ENCODE measurements at regions not wholly inside any gene's neighbourhood (a gene's known extent, or its start where the extent isn't known, plus 50 kb on each side); places are given as distances from the start of the nearest gene placed in this dataset.
"Not testable (repeated sequence)": the region's sequence is repeated elsewhere in the genome, so short reads cannot be mapped to it uniquely, and the experiment has no call there.

- intact Hi-C loops (cut with DNase I) = not testable (repeated sequence)
- DNase-seq = peak in 2 of 10 donors; percentile 38 to 55
Measured at GRCh38 chr3:198146559-198147164, 186.6 kb downstream of the LMLN start.

- intact Hi-C loops (cut with DNase I); DNase-seq: not testable (repeated sequence)
Measured at GRCh38 chr3:198147213-198147612, 187.2 kb downstream of the LMLN start.

GRCh38 chr3:198147993-198148392 lies 188.0 kb downstream of the LMLN start:
- DNase-seq = peak in 2 of 10 donors; percentile 20 to 44
- intact Hi-C loops (cut with DNase I) = not testable (repeated sequence)

GRCh38 chr3:198149904-198150303 lies 189.9 kb downstream of the LMLN start:
- intact Hi-C loops (cut with DNase I) = not testable (repeated sequence)

GRCh38 chr3:198151867-198152266 lies 191.8 kb downstream of the LMLN start:
- intact Hi-C loops (cut with DNase I) = not testable (repeated sequence)
- DNase-seq = peak in 1 of 10 donors; percentile 31

More at GRCh38 chr3:198149904-198150303, 189.9 kb downstream of the LMLN start:
- not testable (repeated sequence) for DNase-seq

GRCh38 chr3:198155771-198156170 lies 195.8 kb downstream of the LMLN start:
- DNase-seq; intact Hi-C loops (cut with DNase I): not testable (repeated sequence)

GRCh38 chr3:198157231-198157868 lies 197.3 kb downstream of the LMLN start:
- DNase-seq; intact Hi-C loops (cut with DNase I): not testable (repeated sequence)

GRCh38 chr3:198158007-198158406 lies 198.0 kb downstream of the LMLN start:
- peak in 1 of 10 donors; percentile 12 for DNase-seq
- intact Hi-C loops (cut with DNase I) = not testable (repeated sequence)

- DNase-seq = peak; percentile 24 to 96 (median 68)
- intact Hi-C loops (cut with DNase I) = not testable (repeated sequence)
Measured at GRCh38 chr3:198167339-198168039, 207.5 kb downstream of the LMLN start.

GRCh38 chr3:198170781-198171180 lies 210.8 kb downstream of the LMLN start:
- DNase-seq; intact Hi-C loops (cut with DNase I): not testable (repeated sequence)

GRCh38 chr3:198173080-198173479 lies 213.1 kb downstream of the LMLN start:
- intact Hi-C loops (cut with DNase I); DNase-seq: not testable (repeated sequence)

- DNase-seq; intact Hi-C loops (cut with DNase I): not testable (repeated sequence)
Measured at GRCh38 chr3:198173929-198174574, 214.0 kb downstream of the LMLN start.

Data from posterior cingulate gyrus (tissue), 11 donors.